ENCODE measurements at regions not wholly inside any gene's neighbourhood (a gene's known extent, or its start where the extent isn't known, plus 50 kb on each side); places are given as distances from the start of the nearest gene placed in this dataset.

GRCh38 chr12:92549516-92549915, 153.3 kb upstream of the PLEKHG7 start:
- peaks cover 4% of the 10 kb centered on the region for H3K9me3 Mint-ChIP-seq
- no peak overlapping the region for H3K4me3 Mint-ChIP-seq
- H3K36me3 Mint-ChIP-seq (ENCODE audit: low read depth) = peaks cover 4% of the 10 kb centered on the region
- DNase-seq (no peak), ATAC-seq (no peak)
- H3K27me3 Mint-ChIP-seq = no peaks in the 10 kb centered on the region
- peaks cover 25% of the 10 kb centered on the region for H3K4me1 Mint-ChIP-seq
- H3K27ac Mint-ChIP-seq = no peak overlapping the region

- no peak for DNase-seq
- Mint-ChIP-seq H3K36me3 (ENCODE audit: low read depth) (peaks cover 4% of the 10 kb centered on the region), H3K9me3 (peaks cover 4% of the 10 kb centered on the region), H3K4me3 (no peak overlapping the region), H3K27me3 (no peaks in the 10 kb centered on the region), H3K27ac (no peak overlapping the region), H3K4me1 (peaks cover 40% of the 10 kb centered on the region)
- no peak for ATAC-seq
These were observed 154.9 kb upstream of the PLEKHG7 start for GRCh38 chr12:92547906-92548305.

- H3K4me1 Mint-ChIP-seq = peaks cover 40% of the 10 kb centered on the region
- peaks cover 4% of the 10 kb centered on the region for H3K36me3 Mint-ChIP-seq (ENCODE audit: low read depth)
- no peak overlapping the region for H3K4me3 Mint-ChIP-seq
- peaks cover 4% of the 10 kb centered on the region for H3K9me3 Mint-ChIP-seq
- ATAC-seq (no peak), DNase-seq (no peak)
- H3K27ac Mint-ChIP-seq = no peak overlapping the region
- no peaks in the 10 kb centered on the region for H3K27me3 Mint-ChIP-seq
These were observed 155.4 kb upstream of the PLEKHG7 start for GRCh38 chr12:92547420-92547819.

- Mint-ChIP-seq H3K9me3 (peaks cover 8% of the 10 kb centered on the region), H3K4me3 (no peak overlapping the region), H3K4me1 (peaks cover 44% of the 10 kb centered on the region), H3K27ac (no peak overlapping the region), H3K36me3 (ENCODE audit: low read depth) (peaks cover 9% of the 10 kb centered on the region), H3K27me3 (no peaks in the 10 kb centered on the region)
- DNase-seq (no peak), ATAC-seq (no peak)
These were observed 156.0 kb upstream of the PLEKHG7 start for GRCh38 chr12:92546635-92547348.

- Mint-ChIP-seq H3K4me3 (no peak overlapping the region), H3K4me1 (peaks cover 50% of the 10 kb centered on the region), H3K27me3 (no peaks in the 10 kb centered on the region), H3K27ac (no peak overlapping the region), H3K36me3 (ENCODE audit: low read depth) (peaks cover 11% of the 10 kb centered on the region), H3K9me3 (peaks cover 8% of the 10 kb centered on the region)
- no peak for ATAC-seq
- DNase-seq = no peak
These were observed 156.5 kb upstream of the PLEKHG7 start for GRCh38 chr12:92546259-92546634.

- H3K36me3 Mint-ChIP-seq (ENCODE audit: low read depth) = peaks cover 11% of the 10 kb centered on the region
- H3K4me1 Mint-ChIP-seq = peaks cover 65% of the 10 kb centered on the region
These were observed 158.5 kb upstream of the PLEKHG7 start for GRCh38 chr12:92544322-92544721.

GRCh38 chr12:92543840-92544239, 158.9 kb upstream of the PLEKHG7 start:
- Mint-ChIP-seq H3K27ac (no peak overlapping the region), H3K27me3 (no peaks in the 10 kb centered on the region), H3K9me3 (peaks cover 5% of the 10 kb centered on the region), H3K4me1 (peaks cover 68% of the 10 kb centered on the region), H3K36me3 (ENCODE audit: low read depth) (peaks cover 9% of the 10 kb centered on the region), H3K4me3 (no peak overlapping the region)
- DNase-seq (no peak), ATAC-seq (no peak)

More at GRCh38 chr12:92544322-92544721, 158.5 kb upstream of the PLEKHG7 start:
- Mint-ChIP-seq H3K9me3 (peaks cover 8% of the 10 kb centered on the region), H3K4me3 (no peak overlapping the region), H3K27ac (no peak overlapping the region), H3K27me3 (no peaks in the 10 kb centered on the region)
- ATAC-seq (no peak), DNase-seq (no peak)

- peaks cover 69% of the 10 kb centered on the region for H3K4me1 Mint-ChIP-seq
- H3K4me3 Mint-ChIP-seq = no peak overlapping the region
- ATAC-seq (no peak), DNase-seq (no peak)
- peaks cover 7% of the 10 kb centered on the region for H3K36me3 Mint-ChIP-seq (ENCODE audit: low read depth)
- H3K27ac Mint-ChIP-seq = no peak overlapping the region
- H3K27me3 Mint-ChIP-seq = no peaks in the 10 kb centered on the region
- peaks cover 4% of the 10 kb centered on the region for H3K9me3 Mint-ChIP-seq
These were observed 159.4 kb upstream of the PLEKHG7 start for GRCh38 chr12:92543359-92543758.

GRCh38 chr12:92541731-92542130, 161.1 kb upstream of the PLEKHG7 start:
- H3K27ac Mint-ChIP-seq = peak overlapping the region; percentile 96
- peaks cover 69% of the 10 kb centered on the region for H3K4me1 Mint-ChIP-seq

GRCh38 chr12:92540782-92541423, 161.9 kb upstream of the PLEKHG7 start:
- Mint-ChIP-seq H3K4me1 (peaks cover 75% of the 10 kb centered on the region), H3K9me3 (peaks cover 4% of the 10 kb centered on the region), H3K27ac (peak overlapping the region; percentile 96), H3K36me3 (ENCODE audit: low read depth) (peaks cover 9% of the 10 kb centered on the region), H3K4me3 (no peak overlapping the region), H3K27me3 (no peaks in the 10 kb centered on the region)
- DNase-seq = no peak
- ATAC-seq = no peak

More at GRCh38 chr12:92541731-92542130, 161.1 kb upstream of the PLEKHG7 start:
- DNase-seq (no peak), ATAC-seq (no peak)
- H3K9me3 Mint-ChIP-seq = peaks cover 4% of the 10 kb centered on the region
- peaks cover 9% of the 10 kb centered on the region for H3K36me3 Mint-ChIP-seq (ENCODE audit: low read depth)
- H3K27me3 Mint-ChIP-seq = no peaks in the 10 kb centered on the region
- H3K4me3 Mint-ChIP-seq = no peak overlapping the region

GRCh38 chr12:92539976-92540781, 162.6 kb upstream of the PLEKHG7 start:
- Mint-ChIP-seq H3K27ac (peak overlapping the region; percentile 96), H3K27me3 (no peaks in the 10 kb centered on the region), H3K4me3 (no peak overlapping the region), H3K9me3 (peaks cover 4% of the 10 kb centered on the region), H3K4me1 (peaks cover 76% of the 10 kb centered on the region), H3K36me3 (ENCODE audit: low read depth) (peaks cover 11% of the 10 kb centered on the region)
- DNase-seq (no peak), ATAC-seq (peak; percentile 26)

- Mint-ChIP-seq H3K4me1 (peaks cover 70% of the 10 kb centered on the region), H3K27ac (peak overlapping the region; percentile 96), H3K27me3 (no peaks in the 10 kb centered on the region), H3K9me3 (peaks cover 4% of the 10 kb centered on the region), H3K4me3 (peak overlapping the region; percentile 32), H3K36me3 (ENCODE audit: low read depth) (peaks cover 11% of the 10 kb centered on the region)
- peak; percentile 86 for ATAC-seq
- DNase-seq = no peak
These were observed 163.6 kb upstream of the PLEKHG7 start for GRCh38 chr12:92539110-92539749.

GRCh38 chr12:92537290-92537960, 165.4 kb upstream of the PLEKHG7 start:
- H3K4me1 Mint-ChIP-seq = peaks cover 59% of the 10 kb centered on the region
- H3K9me3 Mint-ChIP-seq = peaks cover 8% of the 10 kb centered on the region
- H3K27me3 Mint-ChIP-seq = no peaks in the 10 kb centered on the region
- DNase-seq (no peak), ATAC-seq (no peak)
- peak overlapping the region; percentile 96 for H3K27ac Mint-ChIP-seq
- H3K4me3 Mint-ChIP-seq = no peak overlapping the region
- H3K36me3 Mint-ChIP-seq (ENCODE audit: low read depth) = peaks cover 11% of the 10 kb centered on the region

GRCh38 chr12:92535961-92536360, 166.8 kb upstream of the PLEKHG7 start:
- no peak for DNase-seq
- no peak for ATAC-seq
- Mint-ChIP-seq H3K27ac (peak overlapping the region; percentile 37), H3K4me1 (peaks cover 52% of the 10 kb centered on the region), H3K27me3 (no peaks in the 10 kb centered on the region), H3K4me3 (no peak overlapping the region), H3K36me3 (ENCODE audit: low read depth) (peaks cover 7% of the 10 kb centered on the region), H3K9me3 (peaks cover 14% of the 10 kb centered on the region)
